GM23338 (cell line): ENCODE measurements at regions not wholly inside any gene's neighbourhood (a gene's known extent, or its start where the extent isn't known, plus 50 kb on each side); places are given as distances from the start of the nearest gene placed in this dataset.

Experiments
- ATAC-seq: fragments of 200-7000 bp; cut with Tn5 transposase; 3 replicates; pipeline ENCODE4 v1.9.1; 2020
- DNase-seq: peaks from one replicate; pipeline ENCODE4 v3.0.0-alpha.2; 2015; ENCODE audit warnings: low spot score
- H2AFZ ChIP-seq: fragments of 200-600 bp; sonication (generic); 2 replicates; pipeline ENCODE4 v1.8.0; 2016; ENCODE audit warnings: antibody characterized with exemption, mild to moderate bottlenecking, moderate library complexity
- H3F3A ChIP-seq: fragments of 200-600 bp; sonication (generic); replicated peaks from 2 replicates; pipeline ENCODE4 v1.8.0; 2017; ENCODE audit warnings: antibody characterized with exemption, mixed run types, low read depth
- H3K27ac ChIP-seq: fragments of 200-600 bp; sonication (generic); 2 replicates; pipeline ENCODE4 v1.6.1; 2016; ENCODE audit warnings: low read depth
- H3K27me3 ChIP-seq: fragments of 200-600 bp; sonication (generic); 2 replicates; pipeline ENCODE4 v1.8.0; 2016; ENCODE audit warnings: mild to moderate bottlenecking, mixed run types, moderate library complexity; ENCODE audit not compliant: insufficient read depth
- H3K36me3 ChIP-seq: fragments of 200-600 bp; sonication (generic); 2 replicates; pipeline ENCODE4 v1.8.0; 2016; ENCODE audit warnings: mild to moderate bottlenecking; ENCODE audit not compliant: insufficient read depth
- H3K4me1 ChIP-seq: fragments of 200-600 bp; sonication (generic); 2 replicates; pipeline ENCODE4 v1.8.0; 2016; ENCODE audit warnings: mild to moderate bottlenecking, moderate library complexity; ENCODE audit not compliant: insufficient read depth
- H3K4me2 ChIP-seq: fragments of 200-600 bp; sonication (generic); 2 replicates; pipeline ENCODE4 v1.7.1; 2017; ENCODE audit warnings: mixed run types
- H3K4me3 ChIP-seq: fragments of 200-600 bp; sonication (generic); 2 replicates; pipeline ENCODE4 v1.6.1; 2016; ENCODE audit warnings: mixed run types
- H3K79me2 ChIP-seq: fragments of 200-600 bp; sonication (generic); replicated peaks from 2 replicates; pipeline ENCODE4 v1.8.0; 2017; ENCODE audit warnings: mild to moderate bottlenecking; ENCODE audit not compliant: insufficient read depth
- H3K9me2 ChIP-seq: fragments of 200-600 bp; sonication (generic); 2 replicates; pipeline ENCODE4 v1.8.0; 2017; ENCODE audit not compliant: insufficient read depth
- H4K20me1 ChIP-seq: fragments of 200-600 bp; sonication (generic); replicated peaks from 2 replicates; pipeline ENCODE4 v1.8.0; 2017; ENCODE audit warnings: mild to moderate bottlenecking; ENCODE audit not compliant: insufficient read depth
- H3K27ac Mint-ChIP-seq: 2 replicates; pipeline ENCODE4 v1.8.0; 2020; ENCODE audit warnings: inconsistent platforms, mild to moderate bottlenecking, moderate library complexity, mixed read lengths
- H3K27me3 Mint-ChIP-seq: 3 replicates; pipeline ENCODE4 v1.8.0; 2022; ENCODE audit warnings: low read depth, mild to moderate bottlenecking, moderate library complexity, mixed read lengths, inconsistent platforms; ENCODE audit not compliant: insufficient read depth, poor library complexity
- H3K36me3 Mint-ChIP-seq: 3 replicates; pipeline ENCODE4 v1.8.0; 2021; ENCODE audit warnings: low read depth, mild to moderate bottlenecking, inconsistent platforms, moderate library complexity, mixed read lengths
- H3K4me1 Mint-ChIP-seq: 3 replicates; pipeline ENCODE4 v1.8.0; 2020; ENCODE audit warnings: mild to moderate bottlenecking, inconsistent platforms, mixed read lengths
- H3K4me3 Mint-ChIP-seq: 3 replicates; pipeline ENCODE4 v1.8.0; 2021; ENCODE audit warnings: moderate library complexity, mild to moderate bottlenecking, inconsistent platforms, mixed read lengths
- H3K9me3 Mint-ChIP-seq: 3 replicates; pipeline ENCODE4 v1.8.0; 2020; ENCODE audit warnings: moderate library complexity, mild to moderate bottlenecking, inconsistent platforms, mixed read lengths
- CREB1 ChIP-seq: fragments of 250-450 bp; sonication (Bioruptor Pico); IDR thresholded peaks from 2 replicates; pipeline ENCODE4 v1.5.0; 2020; ENCODE audit warnings: low read depth, mild to moderate bottlenecking, moderate library complexity
- EZH2 ChIP-seq: fragments of 200-600 bp; sonication (generic); IDR thresholded peaks from one replicate; pipeline ENCODE4 v1.8.0; 2017; ENCODE audit warnings: antibody characterized with exemption, mild to moderate bottlenecking, low read depth; ENCODE audit not compliant: unreplicated experiment
- EZH2phosphoT487 ChIP-seq: fragments of 200-600 bp; sonication (generic); IDR thresholded peaks from one replicate; pipeline ENCODE4 v1.8.1; 2018; ENCODE audit warnings: antibody characterized with exemption; ENCODE audit not compliant: unreplicated experiment
- JUNB ChIP-seq: IDR thresholded peaks from one replicate; pipeline ENCODE4 v1.6.1; 2016; ENCODE audit warnings: antibody characterized with exemption; ENCODE audit not compliant: unreplicated experiment
- NANOG ChIP-seq: IDR thresholded peaks from 2 replicates; pipeline ENCODE4 v1.6.1; 2016; ENCODE audit warnings: antibody characterized with exemption, borderline replicate concordance
- POLR2AphosphoS5 ChIP-seq: IDR thresholded peaks from 2 replicates; pipeline ENCODE4 v1.6.1; 2016; ENCODE audit warnings: antibody characterized with exemption, low read depth
- STAT1 ChIP-seq: IDR thresholded peaks from one replicate; pipeline ENCODE4 v1.6.1; 2016; ENCODE audit warnings: antibody characterized with exemption; ENCODE audit not compliant: unreplicated experiment
- ZNF114 ChIP-seq: fragments of 250-450 bp; sonication (Bioruptor Pico); IDR thresholded peaks from 2 replicates; pipeline ENCODE4 v1.5.0; 2020; ENCODE audit warnings: mild to moderate bottlenecking, moderate library complexity
- ZNF331 ChIP-seq: fragments of 250-450 bp; sonication (Bioruptor Pico); IDR thresholded peaks from 2 replicates; pipeline ENCODE4 v1.5.0; 2020; ENCODE audit warnings: low read depth, mild to moderate bottlenecking, moderate library complexity
- TF ChIP-seq, protein P1 (sequence below), 2 experiments: fragments of 200-600 bp in 1 of 2; sonication (generic) in 1 of 2; conservative IDR thresholded peaks; 2 replicates each; pipeline versions ENCODE4 v1.5.1 to v1.6.1; 2016 to 2017; ENCODE audit warnings: antibody characterized with exemption in 2 of 2, low read depth in 2 of 2, mild to moderate bottlenecking in 2 of 2, moderate library complexity in 1 of 2
- TF ChIP-seq, protein P2 (sequence below): IDR thresholded peaks from 2 replicates; pipeline ENCODE4 v1.6.1; 2016; ENCODE audit warnings: antibody characterized with exemption
- TF ChIP-seq, protein P3 (sequence below): fragments of 250-450 bp; sonication (Bioruptor Pico); IDR thresholded peaks from 2 replicates; pipeline ENCODE4 v1.5.0; 2020; ENCODE audit warnings: mild to moderate bottlenecking, moderate library complexity
- TF ChIP-seq, protein P4 (sequence below): IDR thresholded peaks from one replicate; pipeline ENCODE4 v1.6.1; 2018; ENCODE audit warnings: antibody characterized with exemption; ENCODE audit not compliant: unreplicated experiment

DNA sequence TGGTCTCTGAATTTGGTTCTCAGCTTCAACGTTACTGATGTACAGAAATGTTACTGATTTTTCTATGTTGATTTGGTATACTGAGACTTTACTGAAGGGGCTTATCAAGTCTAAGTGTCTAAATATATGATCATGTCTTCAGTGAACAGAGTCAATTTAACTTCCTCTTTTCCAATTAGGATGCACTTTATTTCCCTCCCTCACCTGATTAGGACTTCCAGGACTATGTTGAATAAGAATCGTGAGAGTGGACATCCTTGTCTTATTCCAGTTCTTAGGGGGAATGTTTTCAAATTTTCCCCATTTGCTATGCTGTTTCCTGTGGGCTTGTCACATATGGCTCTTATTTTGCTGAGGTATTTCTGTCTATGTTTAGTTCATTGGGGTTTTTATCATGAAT lies 349.5 kb downstream of the PRR16 start:
- no peaks in the 10 kb centered on the region for H3K27me3 Mint-ChIP-seq
- no peak overlapping the region for H3K4me3 Mint-ChIP-seq
- H3K36me3 Mint-ChIP-seq: peaks cover 6% of the 10 kb centered on the region; the same call in 2 of the 3 replicates
- no peak for DNase-seq
- H3K9me2 ChIP-seq: no peaks in the 10 kb centered on the region
- H3F3A ChIP-seq: no peaks in the 10 kb centered on the region
- TF ChIP-seq, protein P1, sequence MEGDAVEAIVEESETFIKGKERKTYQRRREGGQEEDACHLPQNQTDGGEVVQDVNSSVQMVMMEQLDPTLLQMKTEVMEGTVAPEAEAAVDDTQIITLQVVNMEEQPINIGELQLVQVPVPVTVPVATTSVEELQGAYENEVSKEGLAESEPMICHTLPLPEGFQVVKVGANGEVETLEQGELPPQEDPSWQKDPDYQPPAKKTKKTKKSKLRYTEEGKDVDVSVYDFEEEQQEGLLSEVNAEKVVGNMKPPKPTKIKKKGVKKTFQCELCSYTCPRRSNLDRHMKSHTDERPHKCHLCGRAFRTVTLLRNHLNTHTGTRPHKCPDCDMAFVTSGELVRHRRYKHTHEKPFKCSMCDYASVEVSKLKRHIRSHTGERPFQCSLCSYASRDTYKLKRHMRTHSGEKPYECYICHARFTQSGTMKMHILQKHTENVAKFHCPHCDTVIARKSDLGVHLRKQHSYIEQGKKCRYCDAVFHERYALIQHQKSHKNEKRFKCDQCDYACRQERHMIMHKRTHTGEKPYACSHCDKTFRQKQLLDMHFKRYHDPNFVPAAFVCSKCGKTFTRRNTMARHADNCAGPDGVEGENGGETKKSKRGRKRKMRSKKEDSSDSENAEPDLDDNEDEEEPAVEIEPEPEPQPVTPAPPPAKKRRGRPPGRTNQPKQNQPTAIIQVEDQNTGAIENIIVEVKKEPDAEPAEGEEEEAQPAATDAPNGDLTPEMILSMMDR (conservative IDR thresholded peaks at IDR 0.05; ENCODE audit: low read depth in 2 of 2): no peak
- TF ChIP-seq EZH2: no peak
- no peak for TF ChIP-seq ZNF114 (CRISPR knock-in tag)
- TF ChIP-seq STAT1: no peak
- no peak for TF ChIP-seq NANOG
- TF ChIP-seq, protein P2, sequence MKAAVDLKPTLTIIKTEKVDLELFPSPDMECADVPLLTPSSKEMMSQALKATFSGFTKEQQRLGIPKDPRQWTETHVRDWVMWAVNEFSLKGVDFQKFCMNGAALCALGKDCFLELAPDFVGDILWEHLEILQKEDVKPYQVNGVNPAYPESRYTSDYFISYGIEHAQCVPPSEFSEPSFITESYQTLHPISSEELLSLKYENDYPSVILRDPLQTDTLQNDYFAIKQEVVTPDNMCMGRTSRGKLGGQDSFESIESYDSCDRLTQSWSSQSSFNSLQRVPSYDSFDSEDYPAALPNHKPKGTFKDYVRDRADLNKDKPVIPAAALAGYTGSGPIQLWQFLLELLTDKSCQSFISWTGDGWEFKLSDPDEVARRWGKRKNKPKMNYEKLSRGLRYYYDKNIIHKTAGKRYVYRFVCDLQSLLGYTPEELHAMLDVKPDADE: no peak
- TF ChIP-seq, protein P3, sequence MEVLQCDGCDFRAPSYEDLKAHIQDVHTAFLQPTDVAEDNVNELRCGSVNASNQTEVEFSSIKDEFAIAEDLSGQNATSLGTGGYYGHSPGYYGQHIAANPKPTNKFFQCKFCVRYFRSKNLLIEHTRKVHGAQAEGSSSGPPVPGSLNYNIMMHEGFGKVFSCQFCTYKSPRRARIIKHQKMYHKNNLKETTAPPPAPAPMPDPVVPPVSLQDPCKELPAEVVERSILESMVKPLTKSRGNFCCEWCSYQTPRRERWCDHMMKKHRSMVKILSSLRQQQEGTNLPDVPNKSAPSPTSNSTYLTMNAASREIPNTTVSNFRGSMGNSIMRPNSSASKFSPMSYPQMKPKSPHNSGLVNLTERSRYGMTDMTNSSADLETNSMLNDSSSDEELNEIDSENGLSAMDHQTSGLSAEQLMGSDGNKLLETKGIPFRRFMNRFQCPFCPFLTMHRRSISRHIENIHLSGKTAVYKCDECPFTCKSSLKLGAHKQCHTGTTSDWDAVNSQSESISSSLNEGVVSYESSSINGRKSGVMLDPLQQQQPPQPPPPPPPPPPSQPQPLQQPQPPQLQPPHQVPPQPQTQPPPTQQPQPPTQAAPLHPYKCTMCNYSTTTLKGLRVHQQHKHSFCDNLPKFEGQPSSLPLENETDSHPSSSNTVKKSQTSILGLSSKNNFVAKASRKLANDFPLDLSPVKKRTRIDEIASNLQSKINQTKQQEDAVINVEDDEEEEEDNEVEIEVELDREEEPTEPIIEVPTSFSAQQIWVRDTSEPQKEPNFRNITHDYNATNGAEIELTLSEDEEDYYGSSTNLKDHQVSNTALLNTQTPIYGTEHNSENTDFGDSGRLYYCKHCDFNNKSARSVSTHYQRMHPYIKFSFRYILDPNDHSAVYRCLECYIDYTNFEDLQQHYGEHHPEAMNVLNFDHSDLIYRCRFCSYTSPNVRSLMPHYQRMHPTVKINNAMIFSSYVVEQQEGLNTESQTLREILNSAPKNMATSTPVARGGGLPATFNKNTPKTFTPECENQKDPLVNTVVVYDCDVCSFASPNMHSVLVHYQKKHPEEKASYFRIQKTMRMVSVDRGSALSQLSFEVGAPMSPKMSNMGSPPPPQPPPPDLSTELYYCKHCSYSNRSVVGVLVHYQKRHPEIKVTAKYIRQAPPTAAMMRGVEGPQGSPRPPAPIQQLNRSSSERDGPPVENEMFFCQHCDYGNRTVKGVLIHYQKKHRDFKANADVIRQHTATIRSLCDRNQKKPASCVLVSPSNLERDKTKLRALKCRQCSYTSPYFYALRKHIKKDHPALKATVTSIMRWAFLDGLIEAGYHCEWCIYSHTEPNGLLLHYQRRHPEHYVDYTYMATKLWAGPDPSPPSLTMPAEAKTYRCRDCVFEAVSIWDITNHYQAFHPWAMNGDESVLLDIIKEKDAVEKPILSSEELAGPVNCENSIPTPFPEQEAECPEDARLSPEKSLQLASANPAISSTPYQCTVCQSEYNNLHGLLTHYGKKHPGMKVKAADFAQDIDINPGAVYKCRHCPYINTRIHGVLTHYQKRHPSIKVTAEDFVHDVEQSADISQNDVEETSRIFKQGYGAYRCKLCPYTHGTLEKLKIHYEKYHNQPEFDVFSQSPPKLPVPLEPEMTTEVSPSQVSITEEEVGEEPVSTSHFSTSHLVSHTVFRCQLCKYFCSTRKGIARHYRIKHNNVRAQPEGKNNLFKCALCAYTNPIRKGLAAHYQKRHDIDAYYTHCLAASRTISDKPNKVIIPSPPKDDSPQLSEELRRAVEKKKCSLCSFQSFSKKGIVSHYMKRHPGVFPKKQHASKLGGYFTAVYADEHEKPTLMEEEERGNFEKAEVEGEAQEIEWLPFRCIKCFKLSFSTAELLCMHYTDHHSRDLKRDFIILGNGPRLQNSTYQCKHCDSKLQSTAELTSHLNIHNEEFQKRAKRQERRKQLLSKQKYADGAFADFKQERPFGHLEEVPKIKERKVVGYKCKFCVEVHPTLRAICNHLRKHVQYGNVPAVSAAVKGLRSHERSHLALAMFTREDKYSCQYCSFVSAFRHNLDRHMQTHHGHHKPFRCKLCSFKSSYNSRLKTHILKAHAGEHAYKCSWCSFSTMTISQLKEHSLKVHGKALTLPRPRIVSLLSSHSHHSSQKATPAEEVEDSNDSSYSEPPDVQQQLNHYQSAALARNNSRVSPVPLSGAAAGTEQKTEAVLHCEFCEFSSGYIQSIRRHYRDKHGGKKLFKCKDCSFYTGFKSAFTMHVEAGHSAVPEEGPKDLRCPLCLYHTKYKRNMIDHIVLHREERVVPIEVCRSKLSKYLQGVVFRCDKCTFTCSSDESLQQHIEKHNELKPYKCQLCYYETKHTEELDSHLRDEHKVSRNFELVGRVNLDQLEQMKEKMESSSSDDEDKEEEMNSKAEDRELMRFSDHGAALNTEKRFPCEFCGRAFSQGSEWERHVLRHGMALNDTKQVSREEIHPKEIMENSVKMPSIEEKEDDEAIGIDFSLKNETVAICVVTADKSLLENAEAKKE (CRISPR knock-in tag): no peak
- TF ChIP-seq ZNF331 (CRISPR knock-in tag): no peak
- no peak for TF ChIP-seq EZH2phosphoT487
- TF ChIP-seq, protein P4, sequence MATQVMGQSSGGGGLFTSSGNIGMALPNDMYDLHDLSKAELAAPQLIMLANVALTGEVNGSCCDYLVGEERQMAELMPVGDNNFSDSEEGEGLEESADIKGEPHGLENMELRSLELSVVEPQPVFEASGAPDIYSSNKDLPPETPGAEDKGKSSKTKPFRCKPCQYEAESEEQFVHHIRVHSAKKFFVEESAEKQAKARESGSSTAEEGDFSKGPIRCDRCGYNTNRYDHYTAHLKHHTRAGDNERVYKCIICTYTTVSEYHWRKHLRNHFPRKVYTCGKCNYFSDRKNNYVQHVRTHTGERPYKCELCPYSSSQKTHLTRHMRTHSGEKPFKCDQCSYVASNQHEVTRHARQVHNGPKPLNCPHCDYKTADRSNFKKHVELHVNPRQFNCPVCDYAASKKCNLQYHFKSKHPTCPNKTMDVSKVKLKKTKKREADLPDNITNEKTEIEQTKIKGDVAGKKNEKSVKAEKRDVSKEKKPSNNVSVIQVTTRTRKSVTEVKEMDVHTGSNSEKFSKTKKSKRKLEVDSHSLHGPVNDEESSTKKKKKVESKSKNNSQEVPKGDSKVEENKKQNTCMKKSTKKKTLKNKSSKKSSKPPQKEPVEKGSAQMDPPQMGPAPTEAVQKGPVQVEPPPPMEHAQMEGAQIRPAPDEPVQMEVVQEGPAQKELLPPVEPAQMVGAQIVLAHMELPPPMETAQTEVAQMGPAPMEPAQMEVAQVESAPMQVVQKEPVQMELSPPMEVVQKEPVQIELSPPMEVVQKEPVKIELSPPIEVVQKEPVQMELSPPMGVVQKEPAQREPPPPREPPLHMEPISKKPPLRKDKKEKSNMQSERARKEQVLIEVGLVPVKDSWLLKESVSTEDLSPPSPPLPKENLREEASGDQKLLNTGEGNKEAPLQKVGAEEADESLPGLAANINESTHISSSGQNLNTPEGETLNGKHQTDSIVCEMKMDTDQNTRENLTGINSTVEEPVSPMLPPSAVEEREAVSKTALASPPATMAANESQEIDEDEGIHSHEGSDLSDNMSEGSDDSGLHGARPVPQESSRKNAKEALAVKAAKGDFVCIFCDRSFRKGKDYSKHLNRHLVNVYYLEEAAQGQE: no peak
- TF ChIP-seq JUNB: no peak
- no peak for TF ChIP-seq CREB1 (CRISPR knock-in tag)
- no peak for TF ChIP-seq POLR2AphosphoS5
- H3K4me1 Mint-ChIP-seq: no peaks in the 10 kb centered on the region
- H4K20me1 ChIP-seq: no peaks in the 10 kb centered on the region
- no peaks in the 10 kb centered on the region for H3K36me3 ChIP-seq
- H3K4me3 ChIP-seq: no peak overlapping the region
- H3K27ac ChIP-seq: no peak overlapping the region
- no peak for ATAC-seq
- no peaks in the 10 kb centered on the region for H3K27me3 ChIP-seq
- H2AFZ ChIP-seq: no peak overlapping the region
- H3K79me2 ChIP-seq: no peaks in the 10 kb centered on the region
- no peak overlapping the region for H3K4me2 ChIP-seq
- 0 out of 2 replicates have a peak, but pooled peaks cover 3% of the 10 kb centered on the region for H3K4me1 ChIP-seq
- H3K9me3 Mint-ChIP-seq: peaks cover 3% of the 10 kb centered on the region; the same call in 2 of the 3 replicates
- H3K27ac Mint-ChIP-seq: no peak overlapping the region
